ENCODE measurements at regions not wholly inside any gene's neighbourhood (a gene's known extent, or its start where the extent isn't known, plus 50 kb on each side); places are given as distances from the start of the nearest gene placed in this dataset.

DNA sequence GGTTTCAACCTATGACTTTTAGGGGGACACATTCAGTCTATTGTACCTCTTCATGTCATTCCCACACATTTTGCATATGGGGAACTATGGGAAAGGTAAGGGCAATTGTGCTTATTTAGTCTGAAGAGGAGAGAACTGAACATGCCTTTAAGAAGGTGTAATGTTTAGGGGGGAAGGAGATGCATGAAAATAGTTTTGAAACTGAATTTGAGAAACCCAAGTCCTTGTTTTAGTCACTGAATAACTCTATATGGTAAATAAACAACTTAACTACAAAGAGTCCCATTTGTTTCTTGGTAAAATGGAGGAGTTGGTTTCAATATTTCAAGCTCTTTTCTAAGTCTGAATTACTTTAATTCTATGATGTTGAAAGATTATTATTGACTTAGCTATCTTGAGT, 166.1 kb downstream of the DNAJB9 start:
- no peak for TF ChIP-seq OVOL3 (tag by site-specific recombination; IDR thresholded peaks at IDR 0.05)
- TF ChIP-seq ZNF37A (tag by site-specific recombination; IDR thresholded peaks at IDR 0.05): no peak
- TF ChIP-seq ZNF248 (tag by site-specific recombination; IDR thresholded peaks at IDR 0.05): no peak
- TF ChIP-seq GLI4 (tag by site-specific recombination; IDR thresholded peaks at IDR 0.05): no peak
- TF ChIP-seq ZNF350 (tag by site-specific recombination; IDR thresholded peaks at IDR 0.05): no peak
- TF ChIP-seq YY2 (tag by site-specific recombination; IDR thresholded peaks at IDR 0.05): no peak
- TF ChIP-seq ZNF488 (tag by site-specific recombination; IDR thresholded peaks at IDR 0.05): no peak
- TF ChIP-seq ZNF211 (tag by site-specific recombination; IDR thresholded peaks at IDR 0.05; ENCODE audit: low read depth): no peak
- TF ChIP-seq ZBTB44 (tag by site-specific recombination; IDR thresholded peaks at IDR 0.05): no peak
- TF ChIP-seq, protein P1, sequence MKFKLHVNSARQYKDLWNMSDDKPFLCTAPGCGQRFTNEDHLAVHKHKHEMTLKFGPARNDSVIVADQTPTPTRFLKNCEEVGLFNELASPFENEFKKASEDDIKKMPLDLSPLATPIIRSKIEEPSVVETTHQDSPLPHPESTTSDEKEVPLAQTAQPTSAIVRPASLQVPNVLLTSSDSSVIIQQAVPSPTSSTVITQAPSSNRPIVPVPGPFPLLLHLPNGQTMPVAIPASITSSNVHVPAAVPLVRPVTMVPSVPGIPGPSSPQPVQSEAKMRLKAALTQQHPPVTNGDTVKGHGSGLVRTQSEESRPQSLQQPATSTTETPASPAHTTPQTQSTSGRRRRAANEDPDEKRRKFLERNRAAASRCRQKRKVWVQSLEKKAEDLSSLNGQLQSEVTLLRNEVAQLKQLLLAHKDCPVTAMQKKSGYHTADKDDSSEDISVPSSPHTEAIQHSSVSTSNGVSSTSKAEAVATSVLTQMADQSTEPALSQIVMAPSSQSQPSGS (tag by site-specific recombination; IDR thresholded peaks at IDR 0.05; ENCODE audit: low read depth): no peak
- ChIA-PET POLR2A (no interaction called here), CTCF (interaction anchor here (0.7 kb wide), 1 partner anchor 47 kb away, joined by 3 read pairs; no protein-coding TSS in a partner anchor)

GRCh38 chr7:108736221-108736891, 166.7 kb downstream of the DNAJB9 start:
- Histone ChIP-seq H3K4me1 (ENCODE audit: control insufficient read depth, insufficient read depth, low read length) (no peaks in the 10 kb centered on the region), H3K4me3 (ENCODE audit: low read depth, low read length) (no peak overlapping the region), H3K36me3 (ENCODE audit: control insufficient read depth in 2 of 2, insufficient read depth in 1 of 2, low read length in 2 of 2) (no peaks in the 10 kb centered on the region), H3K9me3 (ENCODE audit: control insufficient read depth, insufficient read depth, low read depth, low read length) (no peaks in the 10 kb centered on the region), H3K27ac (ENCODE audit: extremely low read depth, low read depth, low read length) (no peak overlapping the region)
- CTCF ChIA-PET: interaction anchor here (0.7 kb wide), 1 partner anchor 48 kb away, joined by 3 read pairs; no protein-coding TSS in a partner anchor
- TF ChIP-seq BCL11A (tag by site-specific recombination; IDR thresholded peaks at IDR 0.05; ENCODE audit: low read depth): no peak
- TF ChIP-seq ZNF830 (tag by site-specific recombination; IDR thresholded peaks at IDR 0.05; ENCODE audit: low read depth): no peak
- TF ChIP-seq ZNF223 (tag by site-specific recombination; IDR thresholded peaks at IDR 0.05): no peak
- TF ChIP-seq, protein P2, sequence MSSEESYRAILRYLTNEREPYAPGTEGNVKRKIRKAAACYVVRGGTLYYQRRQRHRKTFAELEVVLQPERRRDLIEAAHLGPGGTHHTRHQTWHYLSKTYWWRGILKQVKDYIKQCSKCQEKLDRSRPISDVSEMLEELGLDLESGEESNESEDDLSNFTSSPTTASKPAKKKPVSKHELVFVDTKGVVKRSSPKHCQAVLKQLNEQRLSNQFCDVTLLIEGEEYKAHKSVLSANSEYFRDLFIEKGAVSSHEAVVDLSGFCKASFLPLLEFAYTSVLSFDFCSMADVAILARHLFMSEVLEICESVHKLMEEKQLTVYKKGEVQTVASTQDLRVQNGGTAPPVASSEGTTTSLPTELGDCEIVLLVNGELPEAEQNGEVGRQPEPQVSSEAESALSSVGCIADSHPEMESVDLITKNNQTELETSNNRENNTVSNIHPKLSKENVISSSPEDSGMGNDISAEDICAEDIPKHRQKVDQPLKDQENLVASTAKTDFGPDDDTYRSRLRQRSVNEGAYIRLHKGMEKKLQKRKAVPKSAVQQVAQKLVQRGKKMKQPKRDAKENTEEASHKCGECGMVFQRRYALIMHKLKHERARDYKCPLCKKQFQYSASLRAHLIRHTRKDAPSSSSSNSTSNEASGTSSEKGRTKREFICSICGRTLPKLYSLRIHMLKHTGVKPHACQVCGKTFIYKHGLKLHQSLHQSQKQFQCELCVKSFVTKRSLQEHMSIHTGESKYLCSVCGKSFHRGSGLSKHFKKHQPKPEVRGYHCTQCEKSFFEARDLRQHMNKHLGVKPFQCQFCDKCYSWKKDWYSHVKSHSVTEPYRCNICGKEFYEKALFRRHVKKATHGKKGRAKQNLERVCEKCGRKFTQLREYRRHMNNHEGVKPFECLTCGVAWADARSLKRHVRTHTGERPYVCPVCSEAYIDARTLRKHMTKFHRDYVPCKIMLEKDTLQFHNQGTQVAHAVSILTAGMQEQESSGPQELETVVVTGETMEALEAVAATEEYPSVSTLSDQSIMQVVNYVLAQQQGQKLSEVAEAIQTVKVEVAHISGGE (tag by site-specific recombination; conservative IDR thresholded peaks at IDR 0.05; ENCODE audit: low read depth): no peak
- no peak for TF ChIP-seq PRDM1 (tag by site-specific recombination; IDR thresholded peaks at IDR 0.05)
- TF ChIP-seq ZNF660 (tag by site-specific recombination; IDR thresholded peaks at IDR 0.05): no peak
- TF ChIP-seq HOXD13 (CRISPR knock-in tag; IDR thresholded peaks at IDR 0.05; ENCODE audit: borderline replicate concordance): no peak
- no peak for TF ChIP-seq ZNF610 (tag by site-specific recombination; IDR thresholded peaks at IDR 0.05; ENCODE audit: borderline replicate concordance)
- TF ChIP-seq ZNF530 (tag by site-specific recombination; IDR thresholded peaks at IDR 0.05; ENCODE audit: low read depth): no peak
- no peak for TF ChIP-seq ZNF248 (tag by site-specific recombination; IDR thresholded peaks at IDR 0.05)
- TF ChIP-seq ZNF324 (tag by site-specific recombination; IDR thresholded peaks at IDR 0.05): no peak
- TF ChIP-seq ZNF664 (tag by site-specific recombination; IDR thresholded peaks at IDR 0.05): no peak
- TF ChIP-seq ZNF704 (tag by site-specific recombination; IDR thresholded peaks at IDR 0.05): no peak
- TF ChIP-seq ZNF548 (tag by site-specific recombination; IDR thresholded peaks at IDR 0.05): no peak
- TF ChIP-seq ZNF843 (tag by site-specific recombination; IDR thresholded peaks at IDR 0.05): no peak
- no peak for TF ChIP-seq ZNF335 (tag by site-specific recombination; conservative IDR thresholded peaks at IDR 0.05)
- no peak for TF ChIP-seq ZNF404 (tag by site-specific recombination; IDR thresholded peaks at IDR 0.05)
- TF ChIP-seq ZNF488 (tag by site-specific recombination; IDR thresholded peaks at IDR 0.05): no peak
- POLR2A ChIA-PET: no interaction called here

More for the DNA sequence above, 166.1 kb downstream of the DNAJB9 start:
- no peaks in the 10 kb centered on the region for H3K9me3 ChIP-seq (ENCODE audit: control insufficient read depth, insufficient read depth, low read depth, low read length)
- H3K4me1 ChIP-seq (ENCODE audit: control insufficient read depth, insufficient read depth, low read length): no peaks in the 10 kb centered on the region
- H3K4me3 ChIP-seq (ENCODE audit: low read depth, low read length): no peak overlapping the region
- H3K27ac ChIP-seq (ENCODE audit: extremely low read depth, low read depth, low read length): no peak overlapping the region
- H3K36me3 ChIP-seq (ENCODE audit: control insufficient read depth in 2 of 2, insufficient read depth in 1 of 2, low read length in 2 of 2): no peaks in the 10 kb centered on the region
